GM13977 (cell line): ENCODE measurements at regions not wholly inside any gene's neighbourhood (a gene's known extent, or its start where the extent isn't known, plus 50 kb on each side); places are given as distances from the start of the nearest gene placed in this dataset.

ENCODE experiments used
- DNase-seq: peaks from one replicate; pipeline ENCODE4 v3.0.0; 2012; ENCODE audit warnings: low spot score
- CTCF ChIP-seq: IDR thresholded peaks from 2 replicates; pipeline ENCODE4 v1.5.1; 2012; ENCODE audit warnings: mild to moderate bottlenecking, control low read depth; ENCODE audit not compliant: insufficient read depth; ENCODE audit errors: extremely low read depth, missing control alignments
- in situ Hi-C: fragments of 300-500 bp; cut with MboI; formaldehyde crosslinking; loops from one replicate; pipeline ENCODE4 v1.12.0; 2022; ENCODE audit warnings: low sequenced_read_pairs, low pct_unique_long_range_greater_than_20kb, mixed read lengths, inconsistent platforms; ENCODE audit not compliant: unreplicated experiment

GRCh38 chr5:77832166-77832770, 56.1 kb upstream of the TBCA start:
- no peak for DNase-seq
- TF ChIP-seq CTCF = no peak
- in situ Hi-C loops = no loop called here

- in situ Hi-C loops = no loop called here
- TF ChIP-seq CTCF = no peak
- DNase-seq = no peak
Observed at GRCh38 chr5:77828445-77828844, 52.3 kb upstream of the TBCA start.
